ENCODE measurements at regions not wholly inside any gene's neighbourhood (a gene's known extent, or its start where the extent isn't known, plus 50 kb on each side); places are given as distances from the start of the nearest gene placed in this dataset.

DNA sequence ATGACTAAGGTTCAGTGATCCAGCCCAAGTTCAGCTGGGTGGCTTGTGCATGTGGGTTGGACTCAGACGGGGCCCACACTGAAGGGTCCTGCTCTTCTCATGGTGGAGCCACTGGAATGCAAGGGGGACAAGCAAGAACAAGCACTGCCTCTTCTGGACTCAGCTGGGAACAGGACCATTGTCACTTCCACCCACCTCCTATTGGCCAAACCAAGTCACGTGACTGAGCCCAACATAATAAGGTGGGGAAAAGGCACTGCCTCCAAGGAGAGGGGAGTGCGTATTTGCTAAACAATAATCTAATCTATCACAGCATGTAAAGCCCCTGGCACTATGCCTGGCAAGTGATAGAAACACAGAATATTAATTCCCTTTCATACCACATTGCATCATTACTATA, 87.1 kb downstream of the CHST1 start:
- no peak for TF ChIP-seq CTCF (conservative IDR thresholded peaks at IDR 0.05)
- no peak for TF ChIP-seq ZFX (IDR thresholded peaks at IDR 0.05)

Measured in C4-2B (cell line).